ENCODE measurements at regions not wholly inside any gene's neighbourhood (a gene's known extent, or its start where the extent isn't known, plus 50 kb on each side); places are given as distances from the start of the nearest gene placed in this dataset.

DNA sequence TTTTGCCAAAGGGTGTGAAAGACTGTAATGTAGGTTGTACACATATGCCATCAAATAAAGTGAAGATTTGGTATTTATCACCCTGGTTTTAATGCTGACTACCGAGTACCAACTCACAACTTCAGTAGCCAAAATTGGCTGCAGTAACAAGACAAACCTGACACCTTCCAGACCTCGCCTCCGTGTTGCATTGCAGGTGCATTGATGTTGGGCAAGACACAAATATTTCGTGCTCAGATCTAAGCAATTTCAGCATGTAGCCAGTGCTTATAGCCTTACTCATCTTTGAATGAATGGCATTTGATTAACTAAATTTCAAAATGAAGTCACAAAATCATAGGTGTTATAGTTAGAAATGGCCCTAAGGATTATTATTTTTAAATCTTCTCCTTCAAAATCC lies 400.2 kb downstream of the SOX2 start:
- H3K4me1 ChIP-seq (ENCODE audit: control extremely low read depth in 1 of 4, control insufficient read depth in 4 of 4, insufficient read depth in 4 of 4, low read length in 3 of 4): no peaks in the 10 kb centered on the region
- POLR2A ChIA-PET: no interaction called here
- WGBS (ENCODE audit: insufficient coverage): 93% methylated on average over 4 of the region's 4 CpGs
- CTCF ChIA-PET: no interaction called here
- H3K4me3 ChIP-seq (ENCODE audit: control insufficient read depth in 1 of 7, extremely low read depth in 1 of 7, insufficient read depth in 4 of 7, low read depth in 2 of 7, low read length in 6 of 7): no peak overlapping the region
- H3K9me3 ChIP-seq (ENCODE audit: control extremely low read depth in 1 of 5, control insufficient read depth in 4 of 5, insufficient read depth in 2 of 5, low read depth in 1 of 5, low read length in 4 of 5): no peaks in the 10 kb centered on the region
- no peaks in the 10 kb centered on the region for H3K36me3 ChIP-seq (ENCODE audit: control insufficient read depth in 4 of 4, insufficient read depth in 4 of 4, low read length in 3 of 4)
- H3K27ac ChIP-seq (ENCODE audit: insufficient read depth in 1 of 2, low read depth in 1 of 2, low read length in 2 of 2, poor library complexity in 1 of 2, severe bottlenecking in 2 of 2): no peak overlapping the region
- DNase-seq: no peak
- no peaks in the 10 kb centered on the region for H3K27me3 ChIP-seq (replicated peaks in 2 of 5; ENCODE audit: control insufficient read depth in 4 of 5, insufficient read depth in 5 of 5, low read length in 4 of 5)

DNA sequence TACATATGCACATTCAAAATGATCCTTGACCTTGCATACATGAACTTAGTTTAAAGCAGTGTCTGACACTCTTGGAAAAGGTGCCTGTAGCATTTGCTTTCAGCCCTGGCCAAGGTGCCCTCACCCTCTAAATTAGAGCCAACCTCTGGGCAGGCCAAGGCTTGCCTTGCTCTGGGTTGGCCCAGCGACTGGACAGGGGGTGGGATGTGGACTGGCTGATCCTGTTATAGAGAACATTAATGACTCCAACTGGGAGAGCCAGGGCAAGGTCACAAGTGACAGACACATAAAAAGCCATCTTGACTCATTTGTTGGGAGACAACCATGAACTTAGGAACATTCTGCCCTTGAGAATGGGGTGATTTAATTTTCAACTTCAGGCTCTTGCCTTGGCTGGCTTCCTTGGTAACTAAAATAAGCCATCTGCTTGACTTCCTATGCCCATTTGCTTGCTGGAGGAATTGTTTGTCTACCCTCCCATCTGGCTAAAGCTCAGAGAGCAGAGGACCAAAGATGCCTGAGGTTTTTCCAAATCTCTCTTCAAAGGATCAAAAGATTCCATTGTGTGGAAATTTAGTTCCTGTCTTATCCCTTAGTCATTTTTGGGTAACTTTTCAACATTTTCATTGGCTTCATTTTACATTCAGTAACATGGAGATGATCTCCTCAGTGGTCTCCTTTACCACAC lies 403.7 kb downstream of the SOX2 start:
- no peak overlapping the region for H3K4me3 ChIP-seq (ENCODE audit: control insufficient read depth in 1 of 7, extremely low read depth in 1 of 7, insufficient read depth in 4 of 7, low read depth in 2 of 7, low read length in 6 of 7)
- H3K27ac ChIP-seq (ENCODE audit: insufficient read depth in 1 of 2, low read depth in 1 of 2, low read length in 2 of 2, poor library complexity in 1 of 2, severe bottlenecking in 2 of 2): no peak overlapping the region
- no peaks in the 10 kb centered on the region for H3K36me3 ChIP-seq (ENCODE audit: control insufficient read depth in 4 of 4, insufficient read depth in 4 of 4, low read length in 3 of 4)
- ChIA-PET POLR2A (interaction anchor here (0.5 kb wide), 1 partner anchor 346 kb away, joined by 6 read pairs; no protein-coding TSS in a partner anchor), CTCF (no interaction called here)
- 100% methylated on average over 1 of the region's 1 CpG for WGBS (ENCODE audit: insufficient coverage)
- DNase-seq: no peak
- H3K9me3 ChIP-seq (ENCODE audit: control extremely low read depth in 1 of 5, control insufficient read depth in 4 of 5, insufficient read depth in 2 of 5, low read depth in 1 of 5, low read length in 4 of 5): no peaks in the 10 kb centered on the region
- no peaks in the 10 kb centered on the region for H3K4me1 ChIP-seq (ENCODE audit: control extremely low read depth in 1 of 4, control insufficient read depth in 4 of 4, insufficient read depth in 4 of 4, low read length in 3 of 4)
- H3K27me3 ChIP-seq (replicated peaks in 2 of 5; ENCODE audit: control insufficient read depth in 4 of 5, insufficient read depth in 5 of 5, low read length in 4 of 5): no peaks in the 10 kb centered on the region

DNA sequence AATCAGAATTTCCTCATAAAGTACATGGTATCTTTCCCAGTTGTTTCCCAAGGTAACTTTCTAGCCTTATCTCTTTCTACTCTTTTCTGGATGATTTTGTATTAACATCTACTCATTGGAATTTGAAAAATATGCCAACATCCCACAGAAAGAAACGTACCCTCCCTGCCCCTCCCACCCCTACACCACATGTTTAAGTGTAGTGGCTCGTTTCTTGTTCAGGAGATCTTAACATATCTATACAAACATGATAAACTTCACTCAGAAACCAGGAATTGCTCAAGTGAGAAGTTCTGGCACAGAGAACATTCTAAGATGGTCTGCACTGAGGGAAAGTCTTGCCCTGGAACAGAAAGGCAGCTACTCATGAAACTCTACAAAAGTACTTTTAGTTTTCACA lies 404.7 kb downstream of the SOX2 start:
- no peak overlapping the region for H3K4me3 ChIP-seq (ENCODE audit: control insufficient read depth in 1 of 7, extremely low read depth in 1 of 7, insufficient read depth in 4 of 7, low read depth in 2 of 7, low read length in 6 of 7)
- ChIA-PET POLR2A (no interaction called here), CTCF (no interaction called here)
- H3K27ac ChIP-seq (ENCODE audit: insufficient read depth in 1 of 2, low read depth in 1 of 2, low read length in 2 of 2, poor library complexity in 1 of 2, severe bottlenecking in 2 of 2): no peak overlapping the region
- no peak for DNase-seq
- no peaks in the 10 kb centered on the region for H3K27me3 ChIP-seq (replicated peaks in 2 of 5; ENCODE audit: control insufficient read depth in 4 of 5, insufficient read depth in 5 of 5, low read length in 4 of 5)
- H3K9me3 ChIP-seq (ENCODE audit: control extremely low read depth in 1 of 5, control insufficient read depth in 4 of 5, insufficient read depth in 2 of 5, low read depth in 1 of 5, low read length in 4 of 5): no peaks in the 10 kb centered on the region
- no peaks in the 10 kb centered on the region for H3K36me3 ChIP-seq (ENCODE audit: control insufficient read depth in 4 of 4, insufficient read depth in 4 of 4, low read length in 3 of 4)
- WGBS (ENCODE audit: insufficient coverage): no CpG with 5 or more reads among the region's 2 CpGs
- H3K4me1 ChIP-seq (ENCODE audit: control extremely low read depth in 1 of 4, control insufficient read depth in 4 of 4, insufficient read depth in 4 of 4, low read length in 3 of 4): no peaks in the 10 kb centered on the region

DNA sequence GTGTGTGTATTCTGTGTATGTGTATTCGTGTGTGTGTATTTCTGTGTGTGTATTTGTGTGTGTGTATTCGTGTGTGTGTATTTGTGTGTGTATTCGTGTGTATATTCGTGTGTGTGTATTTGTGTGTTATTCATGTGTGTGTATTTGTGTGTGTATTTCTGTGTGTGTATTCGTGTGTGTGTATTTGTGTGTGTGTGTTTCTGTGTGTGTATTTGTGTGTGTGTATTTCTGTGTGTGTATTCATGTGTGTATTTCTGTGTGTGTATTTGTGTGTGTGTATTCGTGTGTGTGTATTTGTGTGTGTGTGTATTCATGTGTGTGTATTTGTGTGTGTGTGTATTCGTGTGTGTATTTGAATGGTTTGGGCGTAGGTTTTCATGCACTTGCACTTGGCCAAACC lies 405.4 kb downstream of the SOX2 start:
- no peaks in the 10 kb centered on the region for H3K36me3 ChIP-seq (ENCODE audit: control insufficient read depth in 4 of 4, insufficient read depth in 4 of 4, low read length in 3 of 4)
- H3K4me3 ChIP-seq (ENCODE audit: control insufficient read depth in 1 of 7, extremely low read depth in 1 of 7, insufficient read depth in 4 of 7, low read depth in 2 of 7, low read length in 6 of 7): no peak overlapping the region
- no peaks in the 10 kb centered on the region for H3K27me3 ChIP-seq (replicated peaks in 2 of 5; ENCODE audit: control insufficient read depth in 4 of 5, insufficient read depth in 5 of 5, low read length in 4 of 5)
- WGBS (ENCODE audit: insufficient coverage): 82% methylated on average over 8 of the region's 8 CpGs
- DNase-seq: no peak
- H3K9me3 ChIP-seq (ENCODE audit: control extremely low read depth in 1 of 5, control insufficient read depth in 4 of 5, insufficient read depth in 2 of 5, low read depth in 1 of 5, low read length in 4 of 5): no peaks in the 10 kb centered on the region
- H3K4me1 ChIP-seq (ENCODE audit: control extremely low read depth in 1 of 4, control insufficient read depth in 4 of 4, insufficient read depth in 4 of 4, low read length in 3 of 4): no peaks in the 10 kb centered on the region
- POLR2A ChIA-PET: no interaction called here
- CTCF ChIA-PET: no interaction called here
- no peak overlapping the region for H3K27ac ChIP-seq (ENCODE audit: insufficient read depth in 1 of 2, low read depth in 1 of 2, low read length in 2 of 2, poor library complexity in 1 of 2, severe bottlenecking in 2 of 2)

DNA sequence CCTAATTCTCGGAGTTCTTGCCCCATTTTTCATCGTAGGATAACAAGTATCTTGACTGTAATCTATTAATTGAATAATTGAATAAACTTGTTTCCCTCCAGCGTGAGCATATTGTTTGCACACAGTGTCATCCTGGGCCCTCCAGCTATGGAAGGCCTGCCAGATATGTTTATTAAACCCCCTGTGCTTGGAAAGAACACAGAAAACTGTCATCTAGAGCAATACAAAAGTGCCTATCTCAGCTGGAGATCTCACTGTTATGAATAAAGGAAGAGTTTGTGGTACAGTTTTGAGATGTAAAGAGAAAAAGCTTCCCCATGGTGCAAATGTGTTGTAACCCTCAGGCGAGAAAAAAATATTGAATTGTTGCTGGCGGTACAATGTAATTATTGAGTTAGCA lies 405.9 kb downstream of the SOX2 start:
- ChIA-PET POLR2A (no interaction called here), CTCF (no interaction called here)
- WGBS (ENCODE audit: insufficient coverage): no CpG with 5 or more reads among the region's 5 CpGs

DNA sequence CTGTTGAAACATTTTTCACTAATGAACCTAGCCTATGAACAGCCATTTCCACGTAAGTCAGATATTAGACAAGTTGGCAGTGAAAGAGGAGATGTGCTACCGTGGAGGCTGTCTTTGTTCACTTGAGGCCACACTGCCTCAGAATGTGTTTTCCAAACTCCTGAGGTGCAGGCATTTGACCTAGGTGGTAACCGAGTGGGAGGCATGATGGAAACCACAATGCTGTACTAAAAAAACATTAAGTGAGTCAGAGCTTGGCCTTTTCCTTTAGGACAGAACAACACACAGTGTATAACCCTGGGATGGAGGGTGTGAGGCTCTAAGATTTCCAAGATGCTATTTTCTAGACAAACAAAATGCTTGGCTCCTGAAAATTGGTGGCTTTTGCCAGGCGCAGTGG lies 406.3 kb downstream of the SOX2 start:
- WGBS (ENCODE audit: insufficient coverage): 100% methylated on average over 4 of the region's 4 CpGs

More for the DNA sequence above, 405.9 kb downstream of the SOX2 start:
- no peaks in the 10 kb centered on the region for H3K4me1 ChIP-seq (ENCODE audit: control extremely low read depth in 1 of 4, control insufficient read depth in 4 of 4, insufficient read depth in 4 of 4, low read length in 3 of 4)
- H3K27ac ChIP-seq (ENCODE audit: insufficient read depth in 1 of 2, low read depth in 1 of 2, low read length in 2 of 2, poor library complexity in 1 of 2, severe bottlenecking in 2 of 2): no peak overlapping the region
- no peaks in the 10 kb centered on the region for H3K9me3 ChIP-seq (ENCODE audit: control extremely low read depth in 1 of 5, control insufficient read depth in 4 of 5, insufficient read depth in 2 of 5, low read depth in 1 of 5, low read length in 4 of 5)
- no peaks in the 10 kb centered on the region for H3K27me3 ChIP-seq (replicated peaks in 2 of 5; ENCODE audit: control insufficient read depth in 4 of 5, insufficient read depth in 5 of 5, low read length in 4 of 5)
- no peak for DNase-seq
- H3K4me3 ChIP-seq (ENCODE audit: control insufficient read depth in 1 of 7, extremely low read depth in 1 of 7, insufficient read depth in 4 of 7, low read depth in 2 of 7, low read length in 6 of 7): no peak overlapping the region
- H3K36me3 ChIP-seq (ENCODE audit: control insufficient read depth in 4 of 4, insufficient read depth in 4 of 4, low read length in 3 of 4): no peaks in the 10 kb centered on the region

DNA sequence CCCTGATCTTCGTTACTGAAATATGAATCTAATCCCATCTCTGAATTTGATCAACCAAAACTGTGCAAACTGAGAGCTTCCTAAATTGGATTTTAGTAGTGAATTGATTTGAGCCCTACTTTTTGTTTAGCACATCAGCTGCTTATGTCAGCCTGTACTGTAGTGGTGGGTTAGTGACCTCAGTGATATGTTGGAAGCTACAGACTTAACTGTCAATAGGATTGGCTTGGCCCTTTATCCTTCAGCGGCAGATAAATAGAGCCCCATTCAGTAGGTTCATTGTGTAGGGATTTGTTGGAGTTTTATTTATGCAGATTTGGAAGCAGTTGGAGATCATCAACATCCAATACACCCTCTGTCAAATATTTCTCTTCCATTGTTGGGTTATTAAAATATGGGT lies 409.7 kb downstream of the SOX2 start:
- no peaks in the 10 kb centered on the region for H3K36me3 ChIP-seq (ENCODE audit: control insufficient read depth in 4 of 4, insufficient read depth in 4 of 4, low read length in 3 of 4)
- no peaks in the 10 kb centered on the region for H3K9me3 ChIP-seq (ENCODE audit: control extremely low read depth in 1 of 5, control insufficient read depth in 4 of 5, insufficient read depth in 2 of 5, low read depth in 1 of 5, low read length in 4 of 5)
- no peaks in the 10 kb centered on the region for H3K4me1 ChIP-seq (ENCODE audit: control extremely low read depth in 1 of 4, control insufficient read depth in 4 of 4, insufficient read depth in 4 of 4, low read length in 3 of 4)
- no peaks in the 10 kb centered on the region for H3K27me3 ChIP-seq (replicated peaks in 2 of 5; ENCODE audit: control insufficient read depth in 4 of 5, insufficient read depth in 5 of 5, low read length in 4 of 5)
- CTCF ChIA-PET: no interaction called here
- POLR2A ChIA-PET: no interaction called here
- WGBS (ENCODE audit: insufficient coverage): no CpG with 5 or more reads among the region's 2 CpGs
- H3K27ac ChIP-seq (ENCODE audit: insufficient read depth in 1 of 2, low read depth in 1 of 2, low read length in 2 of 2, poor library complexity in 1 of 2, severe bottlenecking in 2 of 2): no peak overlapping the region
- no peak overlapping the region for H3K4me3 ChIP-seq (ENCODE audit: control insufficient read depth in 1 of 7, extremely low read depth in 1 of 7, insufficient read depth in 4 of 7, low read depth in 2 of 7, low read length in 6 of 7)
- no peak for DNase-seq

More for the DNA sequence above, 406.3 kb downstream of the SOX2 start:
- H3K36me3 ChIP-seq (ENCODE audit: control insufficient read depth in 4 of 4, insufficient read depth in 4 of 4, low read length in 3 of 4): no peaks in the 10 kb centered on the region
- H3K4me1 ChIP-seq (ENCODE audit: control extremely low read depth in 1 of 4, control insufficient read depth in 4 of 4, insufficient read depth in 4 of 4, low read length in 3 of 4): no peaks in the 10 kb centered on the region
- POLR2A ChIA-PET: no interaction called here
- CTCF ChIA-PET: no interaction called here
- H3K27me3 ChIP-seq (replicated peaks in 2 of 5; ENCODE audit: control insufficient read depth in 4 of 5, insufficient read depth in 5 of 5, low read length in 4 of 5): no peaks in the 10 kb centered on the region
- H3K27ac ChIP-seq (ENCODE audit: insufficient read depth in 1 of 2, low read depth in 1 of 2, low read length in 2 of 2, poor library complexity in 1 of 2, severe bottlenecking in 2 of 2): no peak overlapping the region
- no peaks in the 10 kb centered on the region for H3K9me3 ChIP-seq (ENCODE audit: control extremely low read depth in 1 of 5, control insufficient read depth in 4 of 5, insufficient read depth in 2 of 5, low read depth in 1 of 5, low read length in 4 of 5)
- DNase-seq: no peak
- H3K4me3 ChIP-seq (ENCODE audit: control insufficient read depth in 1 of 7, extremely low read depth in 1 of 7, insufficient read depth in 4 of 7, low read depth in 2 of 7, low read length in 6 of 7): no peak overlapping the region

Measured in common myeloid progenitor, CD34-positive (primary cell).